Neural cell (in vitro differentiated cells): ENCODE measurements at regions not wholly inside any gene's neighbourhood (a gene's known extent, or its start where the extent isn't known, plus 50 kb on each side); places are given as distances from the start of the nearest gene placed in this dataset.

ENCODE experiments used
- H2AFZ ChIP-seq: fragments of 200-600, 300-800 bp; sonication (generic), shearing (Covaris generic); 2 replicates; pipeline ENCODE4 v1.6.0; 2014; ENCODE audit warnings: low read depth, mild to moderate bottlenecking, antibody characterized with exemption, low read length, moderate library complexity
- H3F3A ChIP-seq: fragments of 200-600 bp; shearing (Covaris generic); 2 replicates; pipeline ENCODE4 v1.6.1; 2016; ENCODE audit warnings: mild to moderate bottlenecking, moderate library complexity, mixed read lengths, antibody characterized with exemption, low read length; ENCODE audit not compliant: insufficient read depth, poor library complexity, severe bottlenecking
- H3K27ac ChIP-seq: fragments of 200-600, 300-800 bp; sonication (generic), shearing (Covaris generic); 2 replicates; pipeline ENCODE4 v1.5.1; 2014; ENCODE audit warnings: mild to moderate bottlenecking, low read length, moderate library complexity
- H3K27me3 ChIP-seq: fragments of 300-800, 200-600 bp; sonication (generic), shearing (Covaris generic); 2 replicates; pipeline ENCODE4 v1.6.0; 2014; ENCODE audit warnings: mild to moderate bottlenecking, low read depth, low read length, moderate library complexity; ENCODE audit not compliant: insufficient read depth
- H3K36me3 ChIP-seq: fragments of 300-800, 200-600 bp; sonication (generic), shearing (Covaris generic); 2 replicates; pipeline ENCODE4 v1.5.1; 2014; ENCODE audit warnings: mild to moderate bottlenecking, antibody characterized with exemption, low read length, moderate library complexity; ENCODE audit not compliant: insufficient read depth
- H3K4me2 ChIP-seq: fragments of 300-800, 200-600 bp; sonication (generic), shearing (Covaris generic); 2 replicates; pipeline ENCODE4 v1.6.0; 2014; ENCODE audit warnings: mild to moderate bottlenecking, low read length
- H3K4me3 ChIP-seq: fragments of 300-800, 200-600 bp; sonication (generic), shearing (Covaris generic); 2 replicates; pipeline ENCODE4 v1.5.1; 2014; ENCODE audit warnings: mild to moderate bottlenecking, low read length, moderate library complexity
- H3K79me2 ChIP-seq: fragments of 200-600 bp; shearing (Covaris generic); replicated peaks from 2 replicates; pipeline ENCODE4 v1.6.0; 2014; ENCODE audit warnings: mild to moderate bottlenecking, low read length, moderate library complexity; ENCODE audit not compliant: insufficient read depth
- H3K9ac ChIP-seq: fragments of 300-800, 200-600 bp; sonication (generic), shearing (Covaris generic); 2 replicates; pipeline ENCODE4 v1.6.1; 2016; ENCODE audit warnings: mild to moderate bottlenecking, low read length, mixed read lengths
- H3K9me2 ChIP-seq: fragments of 200-600 bp; shearing (Covaris generic); 2 replicates; pipeline ENCODE4 v1.6.1; 2016; ENCODE audit warnings: mild to moderate bottlenecking, low read length, mixed read lengths; ENCODE audit not compliant: insufficient read depth
- H3K9me3 ChIP-seq: fragments of 200-600, 300-800 bp; sonication (generic), shearing (Covaris generic); 2 replicates; pipeline ENCODE4 v1.6.1; 2016; ENCODE audit warnings: mild to moderate bottlenecking, mixed run types, low read length, moderate library complexity, mixed read lengths
- H4K20me1 ChIP-seq: fragments of 200-600 bp; shearing (Covaris generic); 2 replicates; pipeline ENCODE4 v1.6.1; 2016; ENCODE audit warnings: mild to moderate bottlenecking, mixed run types; ENCODE audit not compliant: insufficient read depth
- CTCF ChIP-seq: fragments of 450-650 bp; IDR thresholded peaks from 2 replicates; pipeline ENCODE4 v1.5.1; 2014; ENCODE audit warnings: antibody characterized with exemption, mild to moderate bottlenecking, moderate library complexity; ENCODE audit not compliant: poor library complexity, severe bottlenecking
- EP300 ChIP-seq: fragments of 450-650 bp; conservative IDR thresholded peaks from 2 replicates; pipeline ENCODE4 v1.6.1; 2014; ENCODE audit warnings: antibody characterized with exemption, mild to moderate bottlenecking, moderate library complexity; ENCODE audit not compliant: poor library complexity, severe bottlenecking
- EZH2 ChIP-seq: fragments of 200-600, 300-800 bp; shearing (Covaris generic), sonication (generic); IDR thresholded peaks from 2 replicates; pipeline ENCODE4 v1.6.1; 2014; ENCODE audit warnings: antibody characterized with exemption, low read length, borderline replicate concordance, mild to moderate bottlenecking; ENCODE audit not compliant: insufficient read depth, poor library complexity, severe bottlenecking
- MXI1 ChIP-seq: fragments of 450-650 bp; conservative IDR thresholded peaks from 2 replicates; pipeline ENCODE4 v1.6.1; 2014; ENCODE audit warnings: antibody characterized with exemption, mild to moderate bottlenecking; ENCODE audit not compliant: poor library complexity, severe bottlenecking
- POLR2AphosphoS5 ChIP-seq: IDR thresholded peaks from 2 replicates; pipeline ENCODE4 v1.6.1; 2012
- RAD21 ChIP-seq: fragments of 450-650 bp; conservative IDR thresholded peaks from 2 replicates; pipeline ENCODE4 v1.6.1; 2014; ENCODE audit warnings: antibody characterized with exemption, mild to moderate bottlenecking, moderate library complexity
- SMC3 ChIP-seq: fragments of 450-650 bp; conservative IDR thresholded peaks from 2 replicates; pipeline ENCODE4 v1.6.1; 2014; ENCODE audit warnings: antibody characterized with exemption, mild to moderate bottlenecking, moderate library complexity; ENCODE audit not compliant: poor library complexity
- TAF1 ChIP-seq: IDR thresholded peaks from 2 replicates; pipeline ENCODE4 v1.6.1; 2012; ENCODE audit warnings: low read depth
- TF ChIP-seq, protein P1 (sequence below): IDR thresholded peaks from 2 replicates; pipeline ENCODE4 v1.6.1; 2012; ENCODE audit warnings: borderline replicate concordance

DNA sequence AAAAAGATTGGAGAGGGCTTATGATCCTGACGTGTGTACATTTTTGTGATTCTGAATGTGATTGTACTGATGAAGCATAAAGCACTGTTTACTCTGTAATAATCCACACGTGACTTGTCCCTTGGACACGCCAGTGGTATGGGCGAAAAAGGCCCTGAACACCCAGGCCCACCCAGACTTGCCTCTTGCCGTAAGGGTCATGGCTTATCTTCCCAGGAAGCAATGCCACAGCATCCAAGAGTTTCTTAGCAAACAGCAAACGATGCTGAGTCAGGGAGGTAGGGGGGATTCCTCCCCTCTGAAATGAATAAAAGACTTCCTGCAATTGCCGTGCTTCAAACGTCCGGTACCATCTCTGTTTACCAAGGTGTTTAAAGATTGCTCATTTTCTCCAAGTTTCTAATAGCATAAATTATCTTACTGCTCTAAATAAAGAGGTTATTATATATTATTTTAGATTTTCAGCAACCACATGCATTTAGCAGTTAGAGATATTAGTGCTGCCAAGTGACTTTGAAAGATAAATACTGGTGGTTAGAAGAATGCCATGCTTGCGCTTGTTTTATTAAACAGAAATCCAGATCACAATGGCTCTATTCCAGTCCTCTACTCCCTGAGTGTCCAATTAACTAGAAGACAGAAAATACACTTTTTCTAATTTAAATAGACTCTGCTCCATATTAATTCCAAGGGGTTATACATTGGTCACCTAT is 212.8 kb upstream of the CST7 start:
- Histone ChIP-seq H3K27me3 (no peaks in the 10 kb centered on the region), H3K79me2 (no peaks in the 10 kb centered on the region), H2AFZ (no peak overlapping the region), H3F3A (no peaks in the 10 kb centered on the region), H3K4me3 (no peak overlapping the region), H3K9me3 (no peaks in the 10 kb centered on the region), H4K20me1 (no peaks in the 10 kb centered on the region), H3K4me2 (no peak overlapping the region), H3K36me3 (no peaks in the 10 kb centered on the region), H3K9ac (no peak overlapping the region), H3K9me2 (no peaks in the 10 kb centered on the region), H3K27ac (no peak overlapping the region)
- no peak for TF ChIP-seq TAF1
- TF ChIP-seq RAD21 = no peak
- TF ChIP-seq EZH2 = no peak
- TF ChIP-seq, protein P1, sequence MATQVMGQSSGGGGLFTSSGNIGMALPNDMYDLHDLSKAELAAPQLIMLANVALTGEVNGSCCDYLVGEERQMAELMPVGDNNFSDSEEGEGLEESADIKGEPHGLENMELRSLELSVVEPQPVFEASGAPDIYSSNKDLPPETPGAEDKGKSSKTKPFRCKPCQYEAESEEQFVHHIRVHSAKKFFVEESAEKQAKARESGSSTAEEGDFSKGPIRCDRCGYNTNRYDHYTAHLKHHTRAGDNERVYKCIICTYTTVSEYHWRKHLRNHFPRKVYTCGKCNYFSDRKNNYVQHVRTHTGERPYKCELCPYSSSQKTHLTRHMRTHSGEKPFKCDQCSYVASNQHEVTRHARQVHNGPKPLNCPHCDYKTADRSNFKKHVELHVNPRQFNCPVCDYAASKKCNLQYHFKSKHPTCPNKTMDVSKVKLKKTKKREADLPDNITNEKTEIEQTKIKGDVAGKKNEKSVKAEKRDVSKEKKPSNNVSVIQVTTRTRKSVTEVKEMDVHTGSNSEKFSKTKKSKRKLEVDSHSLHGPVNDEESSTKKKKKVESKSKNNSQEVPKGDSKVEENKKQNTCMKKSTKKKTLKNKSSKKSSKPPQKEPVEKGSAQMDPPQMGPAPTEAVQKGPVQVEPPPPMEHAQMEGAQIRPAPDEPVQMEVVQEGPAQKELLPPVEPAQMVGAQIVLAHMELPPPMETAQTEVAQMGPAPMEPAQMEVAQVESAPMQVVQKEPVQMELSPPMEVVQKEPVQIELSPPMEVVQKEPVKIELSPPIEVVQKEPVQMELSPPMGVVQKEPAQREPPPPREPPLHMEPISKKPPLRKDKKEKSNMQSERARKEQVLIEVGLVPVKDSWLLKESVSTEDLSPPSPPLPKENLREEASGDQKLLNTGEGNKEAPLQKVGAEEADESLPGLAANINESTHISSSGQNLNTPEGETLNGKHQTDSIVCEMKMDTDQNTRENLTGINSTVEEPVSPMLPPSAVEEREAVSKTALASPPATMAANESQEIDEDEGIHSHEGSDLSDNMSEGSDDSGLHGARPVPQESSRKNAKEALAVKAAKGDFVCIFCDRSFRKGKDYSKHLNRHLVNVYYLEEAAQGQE = no peak
- TF ChIP-seq CTCF = no peak
- TF ChIP-seq MXI1 = no peak
- no peak for TF ChIP-seq SMC3
- no peak for TF ChIP-seq EP300
- TF ChIP-seq POLR2AphosphoS5 = no peak

GRCh38 chr20:24736844-24737211 is 212.2 kb upstream of the CST7 start:
- H3K27ac ChIP-seq = no peak overlapping the region
- no peak overlapping the region for H3K4me2 ChIP-seq
- H2AFZ ChIP-seq = no peak overlapping the region

More at GRCh38 chr20:24736844-24737211, 212.2 kb upstream of the CST7 start:
- no peak overlapping the region for H3K4me3 ChIP-seq
- TF ChIP-seq CTCF = no peak
- TF ChIP-seq EP300 = no peak
- no peak for TF ChIP-seq MXI1
- no peak for TF ChIP-seq SMC3
- TF ChIP-seq TAF1 = no peak
- TF ChIP-seq POLR2AphosphoS5 = no peak
- TF ChIP-seq RAD21 = no peak
- no peaks in the 10 kb centered on the region for H4K20me1 ChIP-seq
- H3K36me3 ChIP-seq = no peaks in the 10 kb centered on the region
- H3K9me3 ChIP-seq = no peaks in the 10 kb centered on the region
- H3K9ac ChIP-seq = no peak overlapping the region
- H3K27me3 ChIP-seq = no peaks in the 10 kb centered on the region
- H3K79me2 ChIP-seq = no peaks in the 10 kb centered on the region
- no peaks in the 10 kb centered on the region for H3F3A ChIP-seq
- H3K9me2 ChIP-seq = no peaks in the 10 kb centered on the region
